ACHN (cell line): ENCODE measurements at regions not wholly inside any gene's neighbourhood (a gene's known extent, or its start where the extent isn't known, plus 50 kb on each side); places are given as distances from the start of the nearest gene placed in this dataset.
"Not testable (repeated sequence)": the region's sequence is repeated elsewhere in the genome, so short reads cannot be mapped to it uniquely, and the experiment has no call there.

ENCODE experiments used
- DNase-seq: peaks from one replicate; pipeline ENCODE4 v3.0.0-alpha.2; 2015
- in situ Hi-C: cut with HindIII; loops from 2 replicates; pipeline ENCODE4 v1.10.0; 2017; ENCODE audit warnings: low sequenced_read_pairs, low pct_ligation_motif_present, low pct_unique_long_range_greater_than_20kb

DNA sequence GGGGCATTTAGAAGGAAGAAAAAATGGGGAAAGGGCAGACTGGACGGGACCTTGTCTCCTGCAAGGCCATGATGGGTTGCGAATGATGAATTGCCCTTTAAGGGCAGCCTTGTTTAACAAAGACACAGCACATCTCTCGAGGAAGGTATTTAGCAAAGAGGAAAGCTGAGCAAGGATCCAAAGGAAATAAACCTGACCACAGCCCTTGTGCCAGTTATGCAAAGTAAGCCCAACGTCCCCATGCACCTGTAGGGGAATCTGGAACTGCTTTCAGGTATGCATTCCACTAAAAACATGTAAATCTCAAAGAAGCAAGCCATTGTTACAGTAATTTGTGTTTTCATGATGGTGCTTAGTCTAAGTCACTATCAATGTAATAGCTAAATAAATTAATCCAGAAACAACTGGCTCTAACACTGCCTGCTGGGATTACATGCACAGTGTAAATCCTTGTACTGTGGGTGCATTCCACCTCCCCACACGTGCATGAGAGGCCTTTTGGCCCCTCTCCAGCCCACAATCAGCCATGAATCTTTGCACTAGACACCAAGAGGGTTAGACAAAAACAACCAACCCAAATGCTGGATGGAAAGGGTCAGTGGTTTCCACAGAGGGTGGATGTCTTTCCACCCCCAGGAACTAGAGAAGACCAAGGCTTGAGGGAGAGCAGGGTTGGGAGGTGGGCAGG lies 228.8 kb upstream of the KAZN start:
- no peak for DNase-seq

GRCh38 chr1:14371771-14372497 lies 226.6 kb upstream of the KAZN start:
- in situ Hi-C loops: no loop called here
- DNase-seq: no peak

More for the DNA sequence above, 228.8 kb upstream of the KAZN start:
- in situ Hi-C loops: no loop called here

- DNase-seq: no peak
- in situ Hi-C loops: no loop called here
These were observed 226.0 kb upstream of the KAZN start for GRCh38 chr1:14372526-14372925.

- in situ Hi-C loops: no loop called here
- DNase-seq: no peak
These were observed 225.3 kb upstream of the KAZN start for GRCh38 chr1:14373081-14373758.

DNA sequence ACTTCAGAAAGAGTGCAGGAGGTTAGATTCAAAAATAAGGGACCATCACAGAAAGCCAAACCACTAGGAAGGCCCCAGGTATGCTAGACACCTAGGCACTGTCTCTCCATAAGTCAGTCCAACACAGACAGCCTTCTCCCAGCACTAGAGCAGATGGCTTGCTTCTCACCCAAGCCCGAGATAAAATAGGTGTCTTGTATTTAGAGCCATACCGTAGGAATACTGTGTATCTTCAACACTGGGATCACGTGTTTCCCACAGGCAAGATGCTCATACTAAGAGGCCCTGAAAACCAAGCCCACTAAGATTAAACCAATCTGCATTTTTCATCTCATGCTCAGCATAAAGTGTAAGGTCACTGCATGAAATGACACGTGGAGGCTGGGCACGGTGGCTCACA lies 223.3 kb upstream of the KAZN start:
- in situ Hi-C loops: no loop called here
- DNase-seq: no peak

DNA sequence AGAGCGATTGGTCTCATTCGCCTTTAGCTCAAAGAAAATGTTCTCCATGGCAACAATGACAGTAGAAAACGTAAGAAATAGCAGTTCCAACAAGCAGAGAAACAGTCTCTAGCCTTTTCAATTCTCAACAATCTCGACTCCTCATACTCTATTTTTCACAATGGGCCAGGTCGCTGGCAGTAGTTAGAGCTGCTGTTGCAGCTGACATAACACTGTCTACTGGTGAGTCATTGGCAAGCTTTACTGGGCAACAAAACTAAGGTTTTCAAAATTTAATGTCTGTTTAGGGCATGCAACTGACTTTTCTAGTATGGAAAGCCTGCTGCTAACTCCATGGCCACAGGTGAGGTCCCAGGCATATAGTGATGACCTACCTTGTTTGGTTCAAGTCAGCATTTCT lies 221.1 kb upstream of the KAZN start:
- in situ Hi-C loops: no loop called here
- DNase-seq: no peak

DNA sequence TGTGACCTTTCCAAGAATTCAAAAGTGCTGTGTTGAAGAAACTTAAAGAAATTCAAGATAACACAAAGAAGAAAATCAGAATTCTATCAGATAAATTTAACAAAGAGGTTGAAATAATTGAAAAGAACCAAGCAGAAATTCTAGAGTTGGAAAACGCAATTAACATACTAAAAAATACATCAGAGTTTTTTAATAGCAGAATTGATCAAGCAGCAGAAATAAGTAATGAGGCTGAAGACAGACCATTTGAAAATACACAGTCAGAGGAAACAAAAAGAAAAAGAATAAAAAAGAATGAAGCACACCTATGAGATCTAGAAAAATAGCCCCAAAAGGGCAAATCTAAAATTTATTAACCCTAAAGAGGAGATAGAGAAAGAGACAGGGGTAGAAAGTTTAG lies 218.1 kb upstream of the KAZN start:
- DNase-seq: no peak
- in situ Hi-C loops: no loop called here

GRCh38 chr1:14390816-14391215 lies 207.7 kb upstream of the KAZN start:
- DNase-seq: no peak

DNA sequence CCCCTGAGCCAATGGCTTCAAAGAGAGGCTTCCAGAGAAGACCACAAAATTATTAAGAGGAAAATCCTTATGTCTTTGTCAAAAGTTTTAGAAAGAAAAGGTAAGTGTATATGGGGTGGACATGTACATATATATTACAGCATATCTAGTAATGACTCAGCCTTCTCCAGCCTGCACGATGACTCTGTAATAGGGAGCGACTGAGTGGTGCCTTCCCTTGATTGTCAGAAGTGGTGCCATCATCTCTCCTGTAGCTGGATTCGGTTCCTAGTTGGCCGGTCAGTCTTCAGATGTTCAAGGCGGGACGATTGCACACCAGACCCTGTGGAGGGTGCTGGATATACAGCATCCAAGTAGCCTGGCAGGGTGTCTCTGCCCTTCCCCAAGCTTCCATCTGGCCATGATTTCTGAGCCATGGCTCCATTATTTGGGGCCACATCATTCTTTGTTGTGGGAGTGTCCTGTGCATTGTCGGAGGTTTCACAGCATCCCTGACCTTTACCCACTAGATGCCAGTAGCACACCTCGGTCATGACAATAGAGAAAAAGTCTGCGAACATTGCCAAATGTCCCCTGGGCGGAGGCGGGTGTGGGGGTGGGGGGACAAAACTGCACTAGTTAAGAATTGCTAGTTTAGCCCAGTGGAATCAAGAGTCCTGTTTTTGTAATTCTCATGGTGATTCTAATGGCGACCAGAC lies 206.2 kb upstream of the KAZN start:
- in situ Hi-C loops: no loop called here

More at GRCh38 chr1:14390816-14391215, 207.7 kb upstream of the KAZN start:
- in situ Hi-C loops: no loop called here

GRCh38 chr1:14392859-14393365 lies 205.6 kb upstream of the KAZN start:
- no peak for DNase-seq
- in situ Hi-C loops: no loop called here

More for the DNA sequence above, 206.2 kb upstream of the KAZN start:
- no peak for DNase-seq

DNA sequence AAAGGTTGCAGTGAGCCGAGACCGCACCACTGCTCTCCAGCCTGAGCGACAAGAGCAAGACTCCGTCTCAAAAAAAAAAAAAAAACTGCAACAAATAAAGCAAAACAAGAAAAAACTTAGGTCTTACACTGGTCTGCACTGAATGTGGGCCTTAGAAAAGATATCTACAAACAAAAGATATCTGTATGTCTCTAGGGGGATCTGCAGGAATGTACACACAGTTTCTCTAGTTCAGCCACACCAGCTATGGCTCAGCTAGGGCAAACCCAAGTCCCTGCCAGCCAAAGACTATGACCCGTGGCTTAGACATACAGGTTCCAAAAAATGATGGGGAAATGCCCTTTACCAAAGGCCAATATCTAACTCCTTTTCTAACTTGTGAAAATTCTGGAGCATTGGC lies 202.4 kb upstream of the KAZN start:
- in situ Hi-C loops: no loop called here
- no peak for DNase-seq

- no peak for DNase-seq
These were observed 194.4 kb upstream of the KAZN start for GRCh38 chr1:14403961-14404645.

GRCh38 chr1:14404862-14405301 lies 193.6 kb upstream of the KAZN start:
- in situ Hi-C loops: no loop called here
- no peak for DNase-seq

More at GRCh38 chr1:14403961-14404645, 194.4 kb upstream of the KAZN start:
- in situ Hi-C loops: no loop called here

DNA sequence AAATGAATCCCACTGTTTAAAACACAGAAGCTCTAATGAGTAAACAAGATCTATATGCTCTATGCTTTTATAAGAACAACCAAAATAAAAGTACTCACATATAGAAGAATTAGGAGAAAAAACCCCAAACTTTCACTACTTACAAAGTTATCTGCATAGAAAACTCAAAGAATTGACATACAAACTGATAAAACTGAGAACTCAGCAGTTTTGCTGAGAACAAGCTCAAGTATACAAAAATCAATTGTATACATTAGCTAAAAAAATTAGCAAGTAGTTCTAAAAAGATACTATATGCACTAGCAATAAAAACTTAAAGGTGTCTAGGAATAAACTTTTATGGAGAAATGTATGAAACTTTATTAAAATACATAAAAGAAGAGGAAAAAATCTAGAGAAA lies 186.2 kb upstream of the KAZN start:
- no peak for DNase-seq
- in situ Hi-C loops: no loop called here

DNA sequence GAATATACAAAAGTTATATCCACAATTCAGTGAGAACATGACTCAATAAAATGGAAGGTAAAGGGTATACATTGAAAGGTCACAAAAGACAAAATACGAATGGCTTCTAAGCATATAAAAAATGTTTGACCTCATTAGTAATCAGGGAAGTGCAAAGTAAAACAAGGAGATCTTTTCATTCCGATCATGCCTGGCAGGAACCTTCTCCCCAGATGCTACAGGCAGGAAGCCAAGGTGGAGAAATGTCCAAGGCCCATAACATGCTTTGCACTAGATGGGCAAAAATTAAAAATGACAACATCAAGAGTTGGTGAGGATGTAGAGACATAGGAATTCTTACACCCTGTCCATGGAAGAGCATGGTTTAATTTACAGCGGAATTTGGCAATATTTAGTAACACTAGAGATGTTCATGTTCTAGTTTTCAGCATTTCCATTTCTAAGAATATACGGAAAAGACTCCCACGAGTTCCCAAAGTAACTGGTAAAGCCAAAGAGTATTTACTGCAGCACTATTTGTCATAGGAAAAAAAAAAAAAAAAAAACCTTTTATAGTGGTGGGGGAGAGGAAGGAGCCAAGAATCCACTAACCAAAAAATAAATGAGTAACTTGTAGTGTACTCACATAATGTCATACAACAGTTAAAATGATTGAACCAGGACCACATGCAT lies 184.5 kb upstream of the KAZN start:
- no peak for DNase-seq
- in situ Hi-C loops: no loop called here

- in situ Hi-C loops: no loop called here
- no peak for DNase-seq
These were observed 183.1 kb upstream of the KAZN start for GRCh38 chr1:14415396-14415795.

DNA sequence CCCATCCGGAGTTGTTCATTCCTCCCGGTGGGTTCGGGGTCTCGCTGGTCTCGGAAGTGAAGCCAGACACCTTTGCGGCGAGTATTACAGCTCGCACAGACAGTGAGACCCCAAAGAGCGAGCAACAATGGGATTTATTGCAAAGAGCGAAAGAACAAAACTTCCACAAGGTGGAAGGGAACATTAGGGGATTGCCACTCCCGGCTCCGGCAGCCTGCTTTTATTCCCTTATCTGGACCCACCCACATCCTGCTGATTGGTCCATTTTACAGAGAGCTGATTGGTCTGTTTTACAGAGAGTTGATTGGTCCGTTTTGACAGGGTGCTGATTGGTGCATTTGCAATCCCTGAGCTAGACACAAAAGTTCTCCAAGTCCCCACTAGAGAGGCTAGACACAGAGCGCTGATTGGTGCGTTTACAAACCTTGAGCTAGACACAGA lies 178.7 kb upstream of the KAZN start:
- in situ Hi-C loops, DNase-seq: not testable (repeated sequence)

DNA sequence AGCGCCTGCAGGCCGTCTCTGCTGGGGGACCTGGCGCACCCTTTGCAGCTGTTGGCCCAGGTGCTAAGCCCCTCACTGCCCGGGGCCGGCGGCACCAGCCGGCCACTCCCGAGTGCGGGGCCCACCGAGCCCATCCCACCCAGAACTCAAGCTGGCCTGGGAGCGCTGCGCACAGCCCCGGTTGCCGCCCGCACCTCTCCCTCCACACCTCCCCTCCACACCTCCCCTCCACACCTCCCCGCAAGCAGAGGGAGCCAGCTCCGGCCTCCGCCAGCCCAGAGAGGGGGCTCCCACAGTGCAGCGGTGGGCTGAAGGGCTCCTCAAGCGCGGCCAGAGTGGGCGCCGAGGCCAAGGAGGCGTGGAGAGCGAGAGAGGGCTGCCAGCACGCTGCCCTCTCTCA lies 177.8 kb upstream of the KAZN start:
- no peak for DNase-seq
- in situ Hi-C loops: no loop called here
